ENCODE measurements at regions not wholly inside any gene's neighbourhood (a gene's known extent, or its start where the extent isn't known, plus 50 kb on each side); places are given as distances from the start of the nearest gene placed in this dataset.

DNA sequence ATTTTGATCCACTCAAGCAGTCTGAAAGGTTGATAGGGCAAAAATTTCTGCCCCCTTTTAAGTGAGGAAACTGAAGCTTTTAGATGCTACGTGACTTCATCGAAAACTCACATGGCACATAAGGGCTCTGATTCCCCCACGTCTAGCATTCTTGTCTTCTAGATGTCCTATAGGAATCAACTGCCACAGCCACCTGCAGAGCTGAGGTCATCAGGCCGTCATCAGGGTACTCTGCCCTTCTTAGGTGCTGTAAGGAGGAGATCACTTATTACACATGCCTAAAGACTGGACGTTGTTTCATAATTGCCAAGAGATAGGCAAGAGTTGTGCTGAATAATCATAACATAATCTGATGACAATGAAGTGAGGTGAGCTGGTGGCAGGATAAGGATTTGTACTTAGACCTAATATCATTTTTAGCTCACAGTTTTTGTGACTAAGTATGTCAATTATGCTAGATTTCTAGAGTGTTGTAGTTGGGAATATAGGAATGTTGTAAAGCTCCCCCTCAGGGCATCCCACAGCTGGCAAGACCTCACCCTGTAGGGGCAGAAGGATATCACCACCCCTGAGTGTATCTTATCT lies 349.4 kb downstream of the METTL15 start:
- DNase-seq: no peak

DNA sequence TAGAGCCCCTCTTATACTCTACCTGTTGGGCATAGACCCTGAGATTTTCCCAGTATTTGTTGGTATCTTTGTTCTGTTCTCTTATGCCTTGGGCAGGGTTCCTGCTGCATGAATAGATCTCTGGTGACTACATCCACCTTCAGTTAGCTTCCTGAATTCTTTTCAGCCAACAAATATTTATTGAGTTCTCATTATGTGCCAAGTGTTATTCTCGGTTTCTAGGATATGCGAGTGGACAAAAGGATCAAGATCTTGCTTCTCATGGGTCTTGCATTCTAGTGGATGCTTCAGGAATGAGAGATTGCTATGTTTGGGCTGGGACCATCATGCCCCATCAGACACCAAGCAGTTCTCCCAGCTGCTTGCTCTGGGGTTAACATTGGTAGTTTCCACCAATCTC lies 340.0 kb downstream of the METTL15 start:
- no peak for DNase-seq

DNA sequence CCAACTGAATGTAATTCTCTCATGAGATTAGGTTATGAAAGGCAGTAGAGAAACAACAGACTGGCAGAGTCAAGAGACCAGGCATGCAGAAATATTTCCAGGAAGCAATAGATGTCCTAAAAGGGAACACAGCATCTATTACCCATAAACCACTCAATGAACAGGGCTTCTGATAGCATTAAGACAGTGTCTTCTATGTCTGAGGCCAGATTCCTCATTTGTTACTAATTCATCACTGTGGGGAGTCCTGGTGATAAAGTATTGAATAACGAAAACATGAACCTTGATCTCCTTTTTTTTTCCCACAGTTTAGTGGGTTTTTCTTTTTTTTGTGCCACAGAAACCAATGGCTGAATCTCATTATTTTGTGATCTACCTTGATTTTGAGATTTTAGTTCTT lies 339.0 kb downstream of the METTL15 start:
- no peak for DNase-seq

DNA sequence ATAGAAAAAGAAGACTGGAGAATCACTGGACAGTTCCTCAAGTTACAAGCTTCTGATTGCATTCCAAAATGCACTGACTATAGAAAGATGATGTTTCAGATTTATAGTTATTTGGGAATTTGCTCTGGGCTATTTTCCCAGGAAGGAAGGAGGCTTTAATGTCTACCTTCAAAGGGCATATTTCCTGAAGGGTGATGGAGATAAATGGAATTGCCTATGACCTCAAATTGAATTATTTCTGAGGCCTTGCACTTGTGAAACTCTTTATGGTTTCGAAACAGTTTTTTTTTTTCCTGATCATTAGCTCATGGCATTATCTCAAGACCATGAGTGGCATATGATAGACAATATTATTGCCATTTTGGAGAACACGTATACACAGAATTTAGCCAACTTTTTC lies 333.9 kb downstream of the METTL15 start:
- no peak for DNase-seq

DNA sequence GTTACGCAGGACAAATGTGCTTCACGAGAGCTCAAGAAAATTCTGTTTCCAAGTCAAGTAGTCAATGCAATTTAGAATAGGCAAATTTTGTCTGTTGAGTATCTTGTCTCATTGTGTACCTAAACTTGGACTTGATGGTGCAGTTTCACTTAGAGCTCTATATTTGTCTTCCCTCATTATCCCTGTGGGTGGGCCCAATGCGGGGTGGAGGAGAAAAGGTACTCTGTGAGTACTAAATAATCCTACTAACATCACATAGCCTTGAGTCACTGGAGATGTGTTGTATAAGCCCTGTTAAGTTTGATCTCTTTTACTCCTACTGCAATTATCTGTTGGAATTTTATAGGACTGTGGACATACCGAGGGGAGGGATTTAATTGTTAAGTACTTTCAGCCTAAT lies 331.2 kb downstream of the METTL15 start:
- no peak for DNase-seq

DNA sequence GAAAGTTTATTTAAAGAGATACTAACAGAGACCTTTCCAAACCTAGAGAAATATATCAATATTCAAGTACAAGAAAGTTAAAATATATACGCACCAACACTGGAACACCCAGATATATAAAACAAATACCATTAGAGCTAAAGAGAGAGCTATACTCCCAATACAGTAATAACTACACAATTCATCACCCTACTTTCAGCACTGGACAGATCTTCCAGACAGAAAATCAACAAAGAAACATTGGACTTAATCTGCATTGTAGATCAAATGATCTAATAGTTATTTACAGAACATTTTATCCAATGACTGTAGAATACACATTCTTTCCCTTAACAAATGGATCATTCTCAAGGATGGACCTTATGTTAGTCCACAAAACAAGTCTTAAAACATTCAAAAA lies 311.9 kb downstream of the METTL15 start:
- DNase-seq: no peak

DNA sequence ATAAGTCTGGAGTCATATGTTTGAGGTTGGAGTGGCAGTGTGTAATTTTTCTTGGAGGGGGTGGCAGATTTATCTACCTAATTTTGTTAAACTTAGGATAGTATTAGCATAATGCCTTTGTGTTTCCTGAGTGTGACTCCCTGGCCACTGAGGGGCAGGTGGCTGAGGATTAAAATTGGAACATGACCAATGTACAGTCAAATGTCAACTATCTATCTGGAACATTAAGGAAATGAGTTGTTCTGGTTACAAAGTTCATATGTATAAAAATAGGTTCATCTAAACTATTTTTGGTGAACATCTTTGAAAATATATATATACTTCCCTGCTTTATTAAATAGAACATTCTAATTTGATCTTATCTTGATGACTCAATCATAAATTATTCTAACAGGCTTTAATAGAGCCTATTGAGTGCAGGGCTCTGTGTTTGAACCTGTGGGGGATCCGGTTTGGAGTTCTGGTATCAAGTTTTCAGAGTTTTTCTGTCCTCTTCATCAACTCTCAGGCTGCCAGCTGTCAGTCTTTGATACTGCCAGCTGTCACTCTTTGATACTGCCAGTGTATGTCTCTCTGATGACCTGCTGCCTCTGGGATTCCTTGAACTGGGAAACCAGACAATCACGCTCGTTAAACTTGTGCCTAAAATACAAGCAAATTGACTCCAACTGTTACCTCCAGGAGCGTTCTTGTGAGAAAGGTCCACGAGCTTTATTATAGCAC lies 309.6 kb downstream of the METTL15 start:
- DNase-seq: no peak

DNA sequence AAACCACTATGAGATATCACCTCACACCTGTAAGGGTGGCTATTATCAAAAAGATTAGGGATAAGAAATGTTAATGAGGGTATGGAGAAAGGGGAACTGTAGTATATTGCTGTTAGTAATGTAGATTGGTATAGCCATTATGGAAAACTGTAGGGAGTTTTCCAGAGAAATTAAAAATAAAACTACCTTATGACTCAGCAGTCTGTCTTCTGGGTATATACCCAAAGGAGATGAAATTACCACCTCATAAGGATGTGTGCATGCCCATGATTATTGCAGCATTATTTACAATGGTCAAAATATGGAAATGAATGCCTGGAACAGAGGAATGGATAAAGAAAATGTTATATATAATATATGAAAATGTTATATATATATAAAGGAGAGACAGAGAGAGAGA lies 303.8 kb downstream of the METTL15 start:
- DNase-seq: no peak

DNA sequence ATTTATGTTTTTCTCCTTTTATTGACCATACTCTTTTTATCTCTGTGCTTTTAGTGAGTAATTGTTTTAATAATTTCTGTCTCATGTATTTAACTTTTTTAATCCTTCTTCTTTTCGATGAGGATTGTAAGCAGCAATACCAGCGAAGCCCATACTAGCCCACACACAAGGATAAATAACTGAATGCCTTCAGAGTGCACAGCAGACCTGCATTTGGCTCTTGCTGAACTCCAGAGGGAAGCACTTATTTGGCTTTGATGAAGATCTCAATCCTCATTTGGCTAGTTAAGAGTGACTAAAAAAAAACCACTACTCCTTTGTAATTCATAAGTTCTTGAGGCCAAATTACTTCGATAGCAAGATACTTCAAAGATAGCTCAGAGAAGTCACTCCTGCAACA lies 293.3 kb downstream of the METTL15 start:
- DNase-seq: no peak

DNA sequence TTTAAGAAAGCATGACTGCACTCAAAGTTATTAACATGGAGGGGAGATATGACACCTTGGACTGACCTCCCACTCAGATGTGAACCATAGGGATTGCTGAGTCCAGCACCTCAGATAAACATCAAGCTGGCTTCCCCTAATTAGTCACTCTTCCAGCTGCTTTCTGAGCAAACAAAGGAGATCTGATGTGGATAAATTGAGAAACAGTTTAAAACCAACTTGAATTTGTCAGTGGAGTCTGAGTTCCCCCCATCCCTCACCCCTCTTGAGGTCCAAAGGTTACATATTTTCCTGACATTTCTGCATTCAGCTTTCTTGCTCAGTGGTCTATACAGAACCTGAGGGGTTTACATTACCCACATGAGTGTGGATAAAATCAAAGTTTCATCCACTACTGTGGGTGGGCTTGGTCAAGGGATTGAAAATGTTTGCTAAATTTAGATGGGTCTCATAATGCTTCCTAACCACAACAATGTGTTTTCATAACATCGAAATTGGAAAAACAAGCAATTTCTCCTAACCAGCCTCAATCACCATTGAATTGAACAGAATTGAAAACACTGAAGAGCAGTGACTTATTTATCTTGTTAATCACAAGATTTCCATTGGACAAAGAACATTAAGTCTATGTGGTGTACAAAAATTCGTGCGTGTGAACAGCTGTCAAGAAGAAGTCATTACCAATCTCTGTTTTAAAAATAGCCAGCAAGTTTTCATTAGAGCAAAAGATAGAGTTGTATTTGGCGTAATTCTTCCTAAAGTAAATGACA lies 292.3 kb downstream of the METTL15 start:
- no peak for DNase-seq

DNA sequence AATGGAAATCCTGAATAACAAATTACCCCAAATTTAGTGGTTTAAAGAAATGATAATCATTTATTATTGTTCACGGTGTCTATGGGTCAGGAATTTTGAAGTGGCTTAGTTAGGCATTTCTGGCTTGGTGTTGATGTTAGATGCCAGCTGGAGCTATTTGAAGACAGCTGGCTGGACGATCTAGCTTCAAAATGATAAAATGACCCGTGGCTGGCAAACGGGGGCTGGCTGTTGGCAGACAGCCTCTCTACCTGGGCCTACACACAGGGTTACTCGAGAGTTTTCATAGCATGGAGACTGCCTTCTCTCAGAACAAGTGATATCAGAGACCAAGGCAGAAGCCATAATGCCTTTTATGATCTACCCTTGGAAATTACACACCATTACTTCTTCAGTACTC lies 285.2 kb downstream of the METTL15 start:
- DNase-seq: no peak

DNA sequence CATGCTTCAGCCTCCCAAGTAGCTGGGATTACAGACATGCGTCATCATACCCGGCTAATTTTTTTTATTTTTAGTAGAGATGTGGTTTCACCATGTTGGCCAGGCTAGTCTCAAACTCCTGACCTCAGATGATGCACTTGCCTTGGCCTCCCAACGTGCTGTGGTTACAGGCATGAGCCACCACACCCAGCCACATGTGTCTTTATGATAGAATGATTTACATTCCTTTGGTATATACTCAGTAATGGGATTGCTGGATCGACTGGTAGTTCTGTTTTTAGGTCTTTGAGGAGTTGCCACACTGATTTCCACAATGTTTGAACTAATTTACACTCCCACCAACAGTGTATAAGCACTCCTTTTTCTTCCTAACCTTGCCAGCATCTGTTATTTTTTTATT lies 276.2 kb downstream of the METTL15 start:
- DNase-seq: no peak

DNA sequence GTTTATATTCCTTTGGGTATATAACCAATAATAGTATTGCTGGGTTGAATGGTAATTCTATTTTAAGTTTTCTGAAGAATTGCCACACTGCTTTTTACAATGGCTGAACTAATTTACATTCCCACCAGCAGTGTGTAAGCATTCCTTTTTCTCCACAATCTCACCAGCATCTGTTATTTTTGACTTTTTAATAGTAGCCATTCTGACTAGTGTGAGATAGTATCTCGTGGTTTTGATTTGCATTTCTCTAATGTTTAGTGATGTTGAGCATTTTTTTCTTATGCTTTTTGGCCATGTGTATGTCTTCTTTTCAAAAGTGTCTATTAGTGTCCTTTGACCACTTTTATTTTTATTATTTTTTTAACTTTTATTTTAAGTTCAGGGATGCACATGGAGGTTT lies 275.3 kb downstream of the METTL15 start:
- no peak for DNase-seq

Measured in GF-D8 (cell line).